ENCODE measurements at regions not wholly inside any gene's neighbourhood (a gene's known extent, or its start where the extent isn't known, plus 50 kb on each side); places are given as distances from the start of the nearest gene placed in this dataset.
"Not testable (repeated sequence)": the region's sequence is repeated elsewhere in the genome, so short reads cannot be mapped to it uniquely, and the experiment has no call there.

DNA sequence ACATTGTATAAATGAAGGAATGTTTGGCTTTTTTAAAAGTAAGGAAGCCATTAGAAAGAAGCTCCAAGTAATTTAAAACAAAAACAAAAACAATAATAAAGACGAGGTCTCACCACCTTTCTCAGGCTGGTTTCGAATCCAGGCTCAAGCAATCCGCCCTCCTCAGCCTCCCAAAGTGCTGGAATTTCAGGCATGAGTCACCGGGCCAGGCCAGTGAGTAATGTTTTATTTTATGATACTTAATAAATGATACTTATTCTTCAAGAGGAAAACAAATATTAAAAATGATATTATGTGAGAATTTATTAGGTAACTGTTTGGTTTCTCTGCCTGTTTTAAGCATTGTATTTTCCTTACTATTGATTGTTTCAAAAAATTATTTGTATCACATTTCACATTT is 201.4 kb upstream of the BRINP3 start:
- DNase-seq = no peak

GRCh38 chr1:190679454-190679853 is 201.8 kb upstream of the BRINP3 start:
- no peak for DNase-seq

DNA sequence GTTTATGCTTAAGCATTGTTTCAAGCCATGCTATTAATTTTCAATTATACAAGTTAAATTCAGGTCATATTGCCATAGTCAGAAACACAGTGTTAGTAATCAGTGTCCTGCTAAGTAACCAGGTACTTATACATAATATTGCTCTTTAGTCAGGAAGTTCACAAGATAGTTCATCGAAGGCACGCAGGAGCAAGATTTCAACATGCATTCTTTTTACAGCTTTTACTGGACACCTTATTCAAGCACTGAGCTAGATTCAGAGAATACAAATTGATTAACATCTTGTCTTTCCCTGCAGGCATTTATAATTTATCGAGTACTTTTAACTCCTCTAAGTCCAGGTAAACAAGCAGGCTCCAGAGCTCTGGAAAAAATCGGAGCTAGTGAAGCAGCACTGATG is 202.3 kb upstream of the BRINP3 start:
- DNase-seq = no peak

DNA sequence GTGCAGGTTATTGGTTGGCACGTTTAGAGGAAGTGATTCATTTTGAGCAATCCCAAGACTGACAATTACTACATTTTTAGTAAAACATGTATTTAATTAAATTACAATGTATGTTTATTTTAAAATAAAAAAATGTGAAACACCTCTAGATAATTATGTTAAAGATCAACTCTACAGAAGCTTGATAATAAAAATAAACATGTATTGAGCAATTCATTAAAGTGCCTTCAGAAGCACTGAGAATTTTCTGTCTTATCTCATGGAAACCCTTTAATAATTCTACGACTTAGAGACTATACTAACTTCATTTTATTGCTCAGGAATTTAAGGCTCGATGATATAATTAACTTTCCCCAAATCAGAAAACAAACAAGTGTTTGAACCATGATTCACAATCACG is 208.0 kb upstream of the BRINP3 start:
- no peak for DNase-seq

- no peak for DNase-seq
Measured at GRCh38 chr1:190688096-190688495, 210.4 kb upstream of the BRINP3 start.

- DNase-seq = not testable (repeated sequence)
Measured at GRCh38 chr1:190698488-190698887, 220.8 kb upstream of the BRINP3 start.

- DNase-seq = no peak
Measured at GRCh38 chr1:190699165-190699564, 221.5 kb upstream of the BRINP3 start.

DNA sequence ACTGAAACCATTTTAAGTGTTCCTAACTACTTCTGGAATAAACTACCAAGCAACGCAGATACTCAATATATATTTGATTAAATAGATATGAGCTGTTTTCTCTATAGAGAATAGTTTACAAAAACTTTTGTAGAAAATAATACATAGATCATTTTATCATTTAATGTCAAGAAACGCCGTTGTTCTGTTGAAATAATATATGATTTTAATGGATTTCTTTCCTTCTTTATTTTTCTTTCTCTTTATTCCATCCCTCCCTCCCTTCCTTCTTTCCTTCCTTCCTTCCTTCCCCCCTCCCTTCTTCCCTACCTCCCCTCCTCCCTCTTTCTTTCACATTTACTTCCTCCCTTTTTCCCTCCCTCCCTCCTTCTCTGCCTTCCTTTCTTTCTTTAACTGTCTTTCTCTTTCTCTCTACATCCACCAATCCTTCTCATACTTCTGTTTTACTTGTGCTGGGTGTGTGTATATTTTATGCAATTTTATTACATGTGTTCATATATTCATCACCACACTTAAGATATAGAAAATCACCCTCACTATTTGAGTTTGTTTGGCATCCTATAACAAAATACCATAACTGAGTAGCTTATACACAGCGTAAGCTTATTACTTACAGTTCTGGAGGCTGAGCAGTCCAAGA is 230.9 kb upstream of the BRINP3 start:
- no peak for DNase-seq

DNA sequence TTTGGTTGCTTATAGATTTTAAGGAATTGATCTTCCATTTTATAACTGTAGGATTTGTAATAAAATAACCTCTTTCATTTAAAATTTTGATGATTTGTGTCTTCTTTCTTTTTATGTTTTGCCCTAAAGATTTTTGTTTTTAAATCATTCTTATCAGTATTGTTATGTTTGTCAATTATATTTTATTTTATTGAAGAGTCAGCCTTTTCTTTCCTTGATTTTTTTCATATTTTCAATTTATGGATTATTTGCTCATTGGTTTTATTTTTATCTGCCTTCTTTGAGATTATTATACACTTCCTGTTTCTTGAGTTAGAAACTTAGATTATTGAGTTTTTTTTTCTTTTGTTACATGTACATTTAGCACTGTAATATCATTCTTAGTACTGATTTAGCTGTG is 233.4 kb upstream of the BRINP3 start:
- DNase-seq = no peak

- no peak for DNase-seq
Measured at GRCh38 chr1:190717055-190717454, 239.4 kb upstream of the BRINP3 start.

DNA sequence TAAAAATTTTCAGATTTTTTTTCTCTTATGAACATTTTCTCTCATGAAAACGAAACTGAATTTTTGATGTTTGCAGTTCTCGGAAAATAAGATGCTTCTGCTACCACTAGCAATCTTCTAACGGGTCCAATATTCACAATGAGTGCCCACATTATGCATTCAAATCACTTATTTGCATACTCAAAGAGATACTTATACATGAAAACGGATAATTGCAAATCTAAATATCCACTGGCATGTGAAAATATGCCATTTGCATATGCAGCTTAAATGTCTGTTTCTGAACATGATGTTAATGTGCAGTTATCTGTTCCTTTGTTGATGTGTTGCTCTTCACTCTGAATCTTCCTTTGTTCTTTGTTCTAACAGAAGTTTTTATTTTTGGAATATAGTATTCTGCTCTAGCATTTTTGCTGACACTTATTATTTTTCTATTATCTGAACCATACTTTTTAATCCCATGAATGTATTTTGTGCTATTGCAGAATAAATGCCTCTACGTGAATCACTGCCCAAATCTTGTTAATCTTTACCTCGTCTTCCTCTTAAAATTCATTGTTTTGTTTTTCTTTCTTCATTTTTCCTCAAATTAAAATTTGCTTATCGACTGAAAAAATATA is 259.4 kb upstream of the BRINP3 start:
- no peak for DNase-seq

- no peak for DNase-seq
Measured at GRCh38 chr1:190738317-190738716, 260.7 kb upstream of the BRINP3 start.

DNA sequence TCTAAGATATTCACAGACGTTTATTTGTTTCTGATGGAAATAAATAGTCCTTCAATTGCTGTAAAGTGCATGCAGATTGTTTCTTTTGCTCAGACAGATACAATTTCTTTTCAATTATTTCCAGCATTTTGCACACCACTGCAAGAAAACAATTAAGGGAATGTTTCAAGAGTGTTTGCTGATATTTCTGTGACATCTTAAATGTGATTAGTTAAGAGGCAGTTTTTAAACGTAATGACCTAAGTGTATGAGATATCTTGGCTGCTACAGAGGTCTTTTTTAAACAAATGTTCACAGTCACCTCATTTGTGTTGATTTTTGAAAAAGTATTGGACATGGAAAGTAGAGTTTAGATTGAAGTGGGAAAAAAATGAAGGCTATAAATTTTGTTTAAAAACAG is 262.3 kb upstream of the BRINP3 start:
- no peak for DNase-seq

DNA sequence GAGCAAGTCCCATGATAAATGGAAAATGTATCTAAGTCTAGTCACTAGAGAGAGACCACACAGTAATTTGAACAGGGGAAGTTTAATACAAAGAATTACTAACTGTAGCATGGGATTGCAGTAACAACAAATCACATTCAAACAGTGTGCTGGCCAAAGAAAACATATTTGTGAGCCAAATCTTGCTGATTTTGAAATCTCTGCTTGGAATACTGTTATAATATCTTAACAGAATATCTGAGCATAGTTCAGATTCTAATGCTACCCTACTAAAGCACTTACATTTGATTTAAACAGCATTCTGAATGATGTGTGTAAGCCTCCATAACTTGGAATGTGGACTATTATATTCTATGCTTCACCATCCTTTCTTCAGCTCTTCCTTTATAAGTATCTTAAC is 270.0 kb upstream of the BRINP3 start:
- DNase-seq = no peak

DNA sequence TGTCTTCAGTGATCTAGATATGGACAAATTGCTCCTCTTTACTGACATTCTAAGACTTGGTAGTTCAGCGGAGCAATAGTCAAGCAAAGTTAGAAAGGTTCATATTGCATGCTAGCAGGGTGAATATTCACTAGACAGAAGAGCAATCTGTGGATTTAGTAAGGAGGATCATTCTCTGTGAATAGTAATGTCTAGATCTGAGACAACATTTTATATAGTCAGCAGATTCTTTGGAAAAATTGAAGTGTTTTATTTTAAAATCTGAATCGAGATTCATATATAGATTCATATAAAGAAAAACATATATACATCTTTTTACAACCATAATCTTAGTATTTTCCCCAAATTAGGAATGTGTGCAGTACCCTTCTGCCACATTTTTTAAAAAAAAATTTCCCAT is 274.5 kb upstream of the BRINP3 start:
- DNase-seq = no peak

DNA sequence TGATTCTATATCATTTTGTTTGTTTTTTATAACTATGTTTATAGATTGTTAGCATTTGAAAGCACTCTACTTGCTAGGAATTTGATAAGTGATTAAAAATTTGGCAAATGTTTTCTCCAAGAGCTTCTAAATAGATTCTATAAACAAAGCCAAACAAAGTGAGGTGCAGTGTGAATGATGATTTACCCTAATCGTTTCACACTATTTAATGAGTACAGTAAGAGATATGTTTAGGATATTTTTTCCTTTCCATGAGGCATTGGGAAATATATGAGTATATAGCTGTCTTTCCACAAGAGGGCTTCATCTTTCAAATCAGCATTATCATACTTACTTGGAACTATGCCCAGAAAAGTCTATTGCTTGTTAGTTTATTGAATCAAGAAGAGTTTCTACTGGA is 277.0 kb upstream of the BRINP3 start:
- peak in 1 of 2 experiments; percentile 62 for DNase-seq

DNA sequence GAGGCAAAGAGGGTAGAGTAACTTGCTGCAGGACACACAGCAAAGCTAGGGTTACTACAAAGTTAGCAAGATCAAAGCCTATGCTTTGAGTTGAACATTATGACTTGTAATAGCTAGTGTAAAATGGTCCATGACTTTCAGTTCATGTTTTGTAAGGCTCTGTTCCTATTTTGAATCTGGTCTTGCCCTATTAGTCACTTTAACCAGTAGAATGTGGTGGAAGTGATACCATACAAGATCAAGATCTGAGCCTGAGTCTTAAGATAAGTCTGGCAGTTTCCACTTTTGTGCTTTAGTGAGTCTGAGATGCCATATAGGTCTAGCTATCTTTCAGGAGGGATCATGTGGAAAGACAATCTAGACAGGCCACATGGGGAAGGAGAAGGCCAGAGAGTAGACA is 282.1 kb upstream of the BRINP3 start:
- DNase-seq = no peak

DNA sequence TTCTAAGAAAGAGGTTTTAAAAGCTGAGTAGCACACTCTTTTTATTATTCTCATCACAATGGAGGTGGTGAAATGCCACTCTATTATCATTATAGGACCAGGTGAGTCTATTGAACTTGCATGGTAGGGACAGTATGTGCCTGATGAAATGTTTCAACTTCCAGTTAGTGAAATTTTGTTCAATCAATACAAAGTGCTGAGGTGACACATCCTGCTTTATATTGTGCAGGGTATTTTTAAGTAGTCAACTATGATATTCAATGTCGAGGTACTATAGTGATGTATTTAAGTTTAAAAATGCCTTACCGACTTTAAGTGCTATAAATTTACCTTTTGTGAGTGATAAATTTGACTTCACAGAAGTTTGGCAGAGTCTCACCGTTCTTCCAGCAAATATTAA is 284.7 kb upstream of the BRINP3 start:
- DNase-seq = no peak

GRCh38 chr1:190792873-190793272 is 315.2 kb upstream of the BRINP3 start:
- DNase-seq = no peak

- no peak for DNase-seq
Measured at GRCh38 chr1:190807629-190808028, 330.0 kb upstream of the BRINP3 start.

DNA sequence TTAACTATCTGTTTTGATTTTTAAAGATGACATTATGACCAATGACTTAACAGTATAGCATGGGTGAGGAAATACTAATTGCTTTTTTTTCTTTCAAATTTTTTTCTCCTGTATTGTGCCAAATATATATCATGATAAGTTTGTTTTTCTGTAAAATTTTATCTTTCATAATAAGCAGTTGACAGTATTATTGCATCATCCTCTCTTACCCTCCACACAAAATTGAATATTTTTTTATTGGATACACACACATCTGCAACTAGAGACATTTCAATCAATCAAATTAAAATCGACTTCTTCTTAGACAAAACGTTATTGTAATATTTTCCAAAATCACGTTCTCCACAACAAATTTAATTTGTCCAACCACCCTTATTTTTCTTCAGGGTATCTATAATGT is 330.4 kb upstream of the BRINP3 start:
- DNase-seq = no peak

- no peak for DNase-seq
Measured at GRCh38 chr1:190809312-190809711, 331.6 kb upstream of the BRINP3 start.

DNA sequence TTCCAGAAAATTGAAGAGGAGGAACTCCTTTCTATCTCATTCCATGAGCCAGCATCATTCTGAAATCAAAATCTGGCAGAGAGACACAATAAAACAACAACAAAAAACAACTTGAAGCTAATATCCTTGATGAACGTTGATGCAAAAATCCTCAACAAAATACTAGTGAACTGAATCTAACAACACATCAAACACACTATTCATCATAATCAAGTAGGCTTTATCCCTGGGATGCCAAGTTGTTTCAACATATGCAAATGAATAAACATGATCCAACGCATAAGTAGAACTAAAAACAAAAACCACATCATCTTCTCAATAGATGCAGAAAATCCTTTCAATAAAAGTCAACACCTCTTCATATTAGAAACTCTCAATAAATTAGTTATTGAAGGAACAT is 335.3 kb upstream of the BRINP3 start:
- DNase-seq = no peak

GRCh38 chr1:190832511-190832910 is 354.8 kb upstream of the BRINP3 start:
- no peak for DNase-seq

GRCh38 chr1:190835658-190836057 is 358.0 kb upstream of the BRINP3 start:
- DNase-seq = no peak
